ENCODE measurements at regions not wholly inside any gene's neighbourhood (a gene's known extent, or its start where the extent isn't known, plus 50 kb on each side); places are given as distances from the start of the nearest gene placed in this dataset.
A peak's percentile ranks its signal among the peaks of the same experiment; 100 is the strongest.

GRCh38 chr3:137061186-137061585 lies 103.4 kb downstream of the IL20RB start:
- no peak for DNase-seq

GRCh38 chr3:137062250-137062649 lies 104.5 kb downstream of the IL20RB start:
- no peak for DNase-seq

- no peak for DNase-seq
Measured at GRCh38 chr3:137065381-137065780, 107.6 kb downstream of the IL20RB start.

GRCh38 chr3:137066092-137066491 lies 108.3 kb downstream of the IL20RB start:
- no peak for DNase-seq

GRCh38 chr3:137071104-137071503 lies 113.3 kb downstream of the IL20RB start:
- no peak for DNase-seq

GRCh38 chr3:137075020-137075419 lies 117.2 kb downstream of the IL20RB start:
- no peak for DNase-seq

- no peak for DNase-seq
Measured at GRCh38 chr3:137078040-137078439, 120.3 kb downstream of the IL20RB start.

- DNase-seq, result no peak
Measured at GRCh38 chr3:137079571-137079970, 121.8 kb downstream of the IL20RB start.

- DNase-seq, result no peak
Measured at GRCh38 chr3:137081711-137082110, 123.9 kb downstream of the IL20RB start.

- DNase-seq, result no peak
Measured at GRCh38 chr3:137082763-137083162, 125.0 kb downstream of the IL20RB start.

- DNase-seq, result no peak
Measured at GRCh38 chr3:137083332-137083731, 125.5 kb downstream of the IL20RB start.

GRCh38 chr3:137084586-137084985 lies 126.8 kb downstream of the IL20RB start:
- DNase-seq, result no peak

GRCh38 chr3:137097386-137097785 lies 139.6 kb downstream of the IL20RB start:
- no peak for DNase-seq

GRCh38 chr3:137097852-137098251 lies 140.1 kb downstream of the IL20RB start:
- no peak for DNase-seq

- no peak for DNase-seq
Measured at GRCh38 chr3:137099364-137100219, 141.8 kb downstream of the IL20RB start.

GRCh38 chr3:137100326-137100725 lies 142.5 kb downstream of the IL20RB start:
- DNase-seq, result no peak

- peak; percentile 84 for DNase-seq
Measured at GRCh38 chr3:137103739-137104138, 146.0 kb downstream of the IL20RB start.

- DNase-seq, result peak; percentile 75
Measured at GRCh38 chr3:137105277-137105977, 147.6 kb downstream of the IL20RB start.

- no peak for DNase-seq
Measured at GRCh38 chr3:137106612-137107240, 148.9 kb downstream of the IL20RB start.

- DNase-seq, result no peak
Measured at GRCh38 chr3:137108699-137109440, 151.1 kb downstream of the IL20RB start.

GRCh38 chr3:137110392-137110996 lies 152.7 kb downstream of the IL20RB start:
- DNase-seq, result peak; percentile 49

GRCh38 chr3:137111497-137111896 lies 153.7 kb downstream of the IL20RB start:
- no peak for DNase-seq

GRCh38 chr3:137116619-137117018 lies 158.8 kb downstream of the IL20RB start:
- DNase-seq, result no peak
